ENCODE measurements at regions not wholly inside any gene's neighbourhood (a gene's known extent, or its start where the extent isn't known, plus 50 kb on each side); places are given as distances from the start of the nearest gene placed in this dataset.

DNA sequence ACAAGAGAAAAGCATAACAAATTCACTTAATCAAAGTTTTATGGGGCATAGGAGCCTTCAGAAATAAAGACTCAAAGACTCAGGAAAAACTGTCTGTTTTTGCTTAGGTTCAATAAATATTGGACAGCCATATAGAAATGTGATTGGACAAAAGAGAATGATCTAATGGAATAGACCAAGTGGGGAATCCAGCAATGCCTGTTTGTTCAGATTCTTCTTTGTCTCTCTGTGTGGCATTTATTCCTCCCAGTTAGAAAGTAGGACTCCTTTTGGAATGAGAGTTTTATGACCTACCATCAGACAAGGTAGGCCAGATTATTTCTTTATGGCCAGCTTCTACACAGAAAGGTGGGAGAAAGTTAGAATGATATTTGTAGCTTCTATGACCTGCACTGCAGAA, 1460.1 kb downstream of the OTOL1 start:
- in situ Hi-C loops (cut with HindIII; ENCODE audit: extremely low pct_ligation_motif_present, low pct_unique_long_range_greater_than_20kb) (no loop called here), intact Hi-C loops (cut with micrococcal nuclease; ENCODE audit: unreplicated experiment) (no loop called here)
- Histone ChIP-seq H3K9me3 (ENCODE audit: low read length) (no peaks in the 10 kb centered on the region), H3K9ac (ENCODE audit: insufficient read depth, low read depth, low read length) (no peak overlapping the region), H3K27ac (ENCODE audit: extremely low read length, insufficient read depth, low read length) (no peak overlapping the region), H2AFZ (ENCODE audit: low read length) (no peak overlapping the region), H3K4me3 (replicated peaks in 1 of 3; ENCODE audit: insufficient read depth in 1 of 3, low read depth in 2 of 3, low read length in 3 of 3) (no peak overlapping the region), H3K4me1 (ENCODE audit: insufficient read depth, low read length) (no peaks in the 10 kb centered on the region), H3K36me3 (replicated peaks in 1 of 2; ENCODE audit: control insufficient read depth in 1 of 2, insufficient read depth in 2 of 2, low read length in 2 of 2) (no peaks in the 10 kb centered on the region), H3K27me3 (ENCODE audit: control insufficient read depth in 1 of 2, insufficient read depth in 2 of 2, low read length in 2 of 2) (no peaks in the 10 kb centered on the region), H3K4me2 (ENCODE audit: low read depth, low read length) (no peak overlapping the region), H3K79me2 (ENCODE audit: insufficient read depth, low read length) (no peaks in the 10 kb centered on the region), H4K20me1 (ENCODE audit: insufficient read depth, low read length) (no peaks in the 10 kb centered on the region)
- BruUV-seq (replicated peaks): no TSS peak
- TF ChIP-seq ZNF468 (CRISPR knock-in tag; IDR thresholded peaks at IDR 0.05): no peak
- DNase-seq (ENCODE audit: low spot score) (no peak), FAIRE-seq (no peak), ATAC-seq (no peak)
- ChIA-PET POLR2A (no interaction called here), CTCF (ENCODE audit: low intra/inter-chr PET ratio, low total read pairs) (no interaction called here)

DNA sequence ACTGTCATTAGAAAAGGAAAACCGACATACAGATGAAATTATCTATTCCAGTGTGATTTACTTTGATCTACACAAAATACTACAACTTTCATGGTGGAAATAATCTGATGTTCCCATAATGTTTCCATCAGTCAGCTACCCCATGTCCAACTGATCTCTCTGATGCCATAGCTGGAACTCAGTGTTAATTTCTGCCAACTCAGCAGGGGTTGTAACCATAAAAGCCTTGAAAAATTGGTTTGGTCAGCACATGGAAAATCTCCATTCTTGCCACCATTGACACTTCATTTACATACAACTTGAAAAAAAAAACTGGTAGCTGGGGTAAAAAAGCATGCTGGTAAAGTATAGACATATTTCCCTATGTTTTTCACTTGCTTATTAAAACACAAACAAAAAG, 1463.7 kb downstream of the OTOL1 start:
- TF ChIP-seq MAFK (conservative IDR thresholded peaks at IDR 0.05 in 1 of 2, IDR thresholded peaks at IDR 0.05 in 1 of 2; ENCODE audit: low read length in 2 of 2): peak; percentile 63 to 73
- no peak for TF ChIP-seq ZNF160 (CRISPR knock-in tag; IDR thresholded peaks at IDR 0.05)
- peak; percentile 59; the same call in 1 of the 2 replicates for TF ChIP-seq MAFF (IDR thresholded peaks at IDR 0.05; ENCODE audit: low read depth, low read length)
- ChIA-PET POLR2A (no interaction called here), CTCF (ENCODE audit: low intra/inter-chr PET ratio, low total read pairs) (no interaction called here)
- intact Hi-C loops (cut with micrococcal nuclease; ENCODE audit: unreplicated experiment) (no loop called here), in situ Hi-C loops (cut with HindIII; ENCODE audit: extremely low pct_ligation_motif_present, low pct_unique_long_range_greater_than_20kb) (no loop called here)
- Histone ChIP-seq H3K9me3 (ENCODE audit: low read length) (no peaks in the 10 kb centered on the region), H3K27me3 (ENCODE audit: control insufficient read depth in 1 of 2, insufficient read depth in 2 of 2, low read length in 2 of 2) (no peaks in the 10 kb centered on the region), H3K36me3 (replicated peaks in 1 of 2; ENCODE audit: control insufficient read depth in 1 of 2, insufficient read depth in 2 of 2, low read length in 2 of 2) (no peaks in the 10 kb centered on the region), H3K9ac (ENCODE audit: insufficient read depth, low read depth, low read length) (no peak overlapping the region), H3K4me2 (ENCODE audit: low read depth, low read length) (no peak overlapping the region), H3K27ac (ENCODE audit: extremely low read length, insufficient read depth, low read length) (no peak overlapping the region), H3K4me3 (replicated peaks in 1 of 3; ENCODE audit: insufficient read depth in 1 of 3, low read depth in 2 of 3, low read length in 3 of 3) (no peak overlapping the region), H3K79me2 (ENCODE audit: insufficient read depth, low read length) (no peaks in the 10 kb centered on the region), H3K4me1 (ENCODE audit: insufficient read depth, low read length) (no peaks in the 10 kb centered on the region), H4K20me1 (ENCODE audit: insufficient read depth, low read length) (no peaks in the 10 kb centered on the region), H2AFZ (ENCODE audit: low read length) (no peak overlapping the region)
- ATAC-seq: no peak
- no peak for FAIRE-seq
- 4% methylated on average over 1 of the region's 1 CpG for WGBS (ENCODE audit: low lambda C conversion rate)
- DNase-seq (ENCODE audit: low spot score): no peak
- BruUV-seq (replicated peaks): no TSS peak

Measured in HepG2 (cell line).